ENCODE measurements at regions not wholly inside any gene's neighbourhood (a gene's known extent, or its start where the extent isn't known, plus 50 kb on each side); places are given as distances from the start of the nearest gene placed in this dataset.

GRCh38 chr20:24366336-24367004, 103.0 kb upstream of the SYNDIG1 start:
- no peak overlapping the region for H3K4me3 ChIP-seq
- DNase-seq, result no peak
- no peaks in the 10 kb centered on the region for H3K36me3 ChIP-seq
- TF ChIP-seq POLR2A (IDR thresholded peaks at IDR 0.05) (no peak), CTCF (IDR thresholded peaks at IDR 0.05) (no peak)
- H3K27me3 ChIP-seq, result no peaks in the 10 kb centered on the region
- H3K9me3 ChIP-seq, result no peaks in the 10 kb centered on the region
- no peaks in the 10 kb centered on the region for H3K4me1 ChIP-seq
- H3K27ac ChIP-seq, result no peak overlapping the region

- TF ChIP-seq POLR2A (IDR thresholded peaks at IDR 0.05) (no peak), CTCF (IDR thresholded peaks at IDR 0.05) (no peak)
- Histone ChIP-seq H3K4me3 (no peak overlapping the region), H3K4me1 (no peaks in the 10 kb centered on the region), H3K9me3 (no peaks in the 10 kb centered on the region), H3K36me3 (no peaks in the 10 kb centered on the region), H3K27me3 (no peaks in the 10 kb centered on the region), H3K27ac (no peak overlapping the region)
- no peak for DNase-seq
Observed at GRCh38 chr20:24365670-24366069, 103.8 kb upstream of the SYNDIG1 start.

GRCh38 chr20:24364482-24364881, 104.9 kb upstream of the SYNDIG1 start:
- no peak for DNase-seq
- TF ChIP-seq POLR2A (IDR thresholded peaks at IDR 0.05), result no peak
- TF ChIP-seq CTCF (IDR thresholded peaks at IDR 0.05), result no peak
- Histone ChIP-seq H3K4me3 (no peak overlapping the region), H3K9me3 (no peaks in the 10 kb centered on the region), H3K27me3 (no peaks in the 10 kb centered on the region), H3K27ac (no peak overlapping the region), H3K36me3 (no peaks in the 10 kb centered on the region), H3K4me1 (no peaks in the 10 kb centered on the region)

GRCh38 chr20:24363031-24363430, 106.4 kb upstream of the SYNDIG1 start:
- no peak for TF ChIP-seq POLR2A (IDR thresholded peaks at IDR 0.05)
- TF ChIP-seq CTCF (IDR thresholded peaks at IDR 0.05), result no peak
- Histone ChIP-seq H3K36me3 (no peaks in the 10 kb centered on the region), H3K27me3 (no peaks in the 10 kb centered on the region), H3K27ac (no peak overlapping the region), H3K4me3 (no peak overlapping the region), H3K9me3 (no peaks in the 10 kb centered on the region), H3K4me1 (no peaks in the 10 kb centered on the region)
- no peak for DNase-seq

- no peak for DNase-seq
- no peaks in the 10 kb centered on the region for H3K36me3 ChIP-seq
- no peaks in the 10 kb centered on the region for H3K9me3 ChIP-seq
- H3K4me1 ChIP-seq, result no peaks in the 10 kb centered on the region
- TF ChIP-seq POLR2A (IDR thresholded peaks at IDR 0.05), result no peak
- TF ChIP-seq CTCF (IDR thresholded peaks at IDR 0.05), result no peak
- H3K27me3 ChIP-seq, result no peaks in the 10 kb centered on the region
- H3K4me3 ChIP-seq, result no peak overlapping the region
- H3K27ac ChIP-seq, result no peak overlapping the region
Observed at GRCh38 chr20:24362080-24362479, 107.3 kb upstream of the SYNDIG1 start.

GRCh38 chr20:24361541-24361940, 107.9 kb upstream of the SYNDIG1 start:
- no peak overlapping the region for H3K4me3 ChIP-seq
- H3K9me3 ChIP-seq, result no peaks in the 10 kb centered on the region
- no peaks in the 10 kb centered on the region for H3K36me3 ChIP-seq
- no peak overlapping the region for H3K27ac ChIP-seq
- H3K4me1 ChIP-seq, result no peaks in the 10 kb centered on the region
- no peaks in the 10 kb centered on the region for H3K27me3 ChIP-seq
- DNase-seq, result no peak
- TF ChIP-seq POLR2A (IDR thresholded peaks at IDR 0.05) (no peak), CTCF (IDR thresholded peaks at IDR 0.05) (no peak)

All from Peyer's patch (tissue), 4 donors.